ENCODE measurements at regions not wholly inside any gene's neighbourhood (a gene's known extent, or its start where the extent isn't known, plus 50 kb on each side); places are given as distances from the start of the nearest gene placed in this dataset.

- TF ChIP-seq POLR2A (IDR thresholded peaks at IDR 0.05) = no peak
- TF ChIP-seq CTCF (IDR thresholded peaks at IDR 0.05) = no peak
- TF ChIP-seq POLR2AphosphoS5 (IDR thresholded peaks at IDR 0.05; ENCODE audit: insufficient read depth in 1 of 2, low read depth in 1 of 2) = no peak
Observed at GRCh38 chr4:156100651-156101050, 147.0 kb upstream of the CTSO start.
